ENCODE measurements at regions not wholly inside any gene's neighbourhood (a gene's known extent, or its start where the extent isn't known, plus 50 kb on each side); places are given as distances from the start of the nearest gene placed in this dataset.

DNA sequence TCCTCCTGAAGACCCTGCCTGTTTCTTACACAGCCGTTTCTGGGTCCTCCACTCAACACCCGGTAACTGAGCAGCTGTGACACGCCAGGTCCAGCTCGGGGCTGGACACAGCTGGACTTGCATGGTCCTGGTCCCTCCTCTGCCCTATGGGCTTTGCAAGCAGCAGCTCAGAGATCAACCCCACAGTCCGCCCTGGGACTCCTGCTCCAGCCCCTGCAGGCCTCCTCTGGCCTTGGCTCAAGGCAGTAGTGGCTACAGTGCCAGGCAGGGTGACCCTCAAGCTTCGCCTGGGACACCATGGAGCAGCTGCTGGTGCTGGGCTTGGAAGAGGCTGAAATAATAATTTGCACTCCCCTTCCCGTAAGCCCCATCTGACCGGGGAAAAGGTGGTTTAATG is 66.1 kb upstream of the OLFM1 start:
- TF ChIP-seq TARDBP (IDR thresholded peaks at IDR 0.05) (no peak), ELF4 (IDR thresholded peaks at IDR 0.05) (no peak), ARNT (IDR thresholded peaks at IDR 0.05) (no peak), SP1 (IDR thresholded peaks at IDR 0.05) (no peak), CTBP1 (IDR thresholded peaks at IDR 0.05; ENCODE audit: borderline replicate concordance) (no peak), HDGF (IDR thresholded peaks at IDR 0.05; ENCODE audit: borderline replicate concordance) (no peak), SUZ12 (IDR thresholded peaks at IDR 0.05) (no peak)

Measured in HEK293T (cell line).